Activated naive CD8-positive, alpha-beta T cell treated with anti-CD3 and anti-CD28 coated beads, Interleukin-2, amount 10 ng/mL, durations not matched to agents 7 days and 5 days (primary cell): ENCODE measurements at regions not wholly inside any gene's neighbourhood (a gene's known extent, or its start where the extent isn't known, plus 50 kb on each side); places are given as distances from the start of the nearest gene placed in this dataset.
"Not testable (repeated sequence)": the region's sequence is repeated elsewhere in the genome, so short reads cannot be mapped to it uniquely, and the experiment has no call there.

Experiments used
- ATAC-seq: fragments of 150-1000 bp; cut with Tn5 transposase; one replicate; pipeline ENCODE4 v1.10.0; 2021; ENCODE audit warnings: low read depth, moderate library complexity
- POLR2A ChIA-PET: fragments of 350-600 bp; sonication (Branson Sonifier 250); formaldehyde crosslinking; loops from one replicate; lab custom pipeline; 2021; ENCODE audit warnings: antibody characterized with exemption; lab: Charles Lee
- DNase-seq: peaks from one replicate; pipeline ENCODE4 v3.0.0; 2021
- H3K27ac Mint-ChIP-seq: one replicate; pipeline ENCODE4 v1.8.0; 2022; ENCODE audit warnings: mild to moderate bottlenecking, mixed read lengths
- H3K27me3 Mint-ChIP-seq: one replicate; pipeline ENCODE4 v1.8.0; 2022; ENCODE audit warnings: mild to moderate bottlenecking, moderate library complexity, mixed read lengths
- H3K36me3 Mint-ChIP-seq: one replicate; pipeline ENCODE4 v1.8.0; 2021; ENCODE audit warnings: mild to moderate bottlenecking, mixed read lengths
- H3K4me1 Mint-ChIP-seq: one replicate; pipeline ENCODE4 v1.8.0; 2021; ENCODE audit warnings: mixed read lengths
- H3K4me3 Mint-ChIP-seq: one replicate; pipeline ENCODE4 v1.8.0; 2022; ENCODE audit warnings: mild to moderate bottlenecking, moderate library complexity, mixed read lengths
- H3K9me3 Mint-ChIP-seq: one replicate; pipeline ENCODE4 v1.8.0; 2021; ENCODE audit warnings: mixed read lengths

GRCh38 chr17:74117999-74118421 is 85.5 kb upstream of the RPL38 start:
- H3K4me3 Mint-ChIP-seq, result no peak overlapping the region
- no peaks in the 10 kb centered on the region for H3K36me3 Mint-ChIP-seq
- DNase-seq (no peak), ATAC-seq (no peak)
- no peaks in the 10 kb centered on the region for H3K4me1 Mint-ChIP-seq
- peaks cover 2% of the 10 kb centered on the region for H3K9me3 Mint-ChIP-seq
- POLR2A ChIA-PET, result no interaction called here
- peaks cover 19% of the 10 kb centered on the region for H3K27me3 Mint-ChIP-seq
- H3K27ac Mint-ChIP-seq, result no peak overlapping the region

DNA sequence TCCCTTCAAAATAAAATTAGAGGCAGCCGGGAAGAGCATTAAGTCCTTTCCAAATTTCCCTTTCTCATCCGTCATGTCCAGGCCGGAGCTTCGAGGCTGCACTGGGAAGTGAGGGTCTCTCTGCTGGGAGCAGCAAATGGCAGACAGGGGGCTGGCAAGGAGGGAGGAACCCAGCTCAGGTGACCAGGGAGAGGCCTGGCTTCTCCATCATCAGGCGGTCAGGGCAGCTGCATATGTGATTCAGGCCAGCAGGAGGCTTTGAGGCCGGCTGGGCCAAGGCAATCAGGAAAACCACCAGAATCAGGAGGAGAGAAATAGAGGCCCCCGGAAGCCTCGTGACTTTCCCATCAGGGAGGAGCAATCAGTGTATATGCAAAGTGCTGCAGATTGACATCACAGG is 85.0 kb upstream of the RPL38 start:
- H3K9me3 Mint-ChIP-seq, result peaks cover 2% of the 10 kb centered on the region
- POLR2A ChIA-PET, result no interaction called here
- H3K27me3 Mint-ChIP-seq, result peaks cover 19% of the 10 kb centered on the region
- no peak for ATAC-seq
- DNase-seq, result no peak
- no peaks in the 10 kb centered on the region for H3K36me3 Mint-ChIP-seq
- H3K27ac Mint-ChIP-seq, result no peak overlapping the region
- H3K4me3 Mint-ChIP-seq, result no peak overlapping the region
- no peaks in the 10 kb centered on the region for H3K4me1 Mint-ChIP-seq

DNA sequence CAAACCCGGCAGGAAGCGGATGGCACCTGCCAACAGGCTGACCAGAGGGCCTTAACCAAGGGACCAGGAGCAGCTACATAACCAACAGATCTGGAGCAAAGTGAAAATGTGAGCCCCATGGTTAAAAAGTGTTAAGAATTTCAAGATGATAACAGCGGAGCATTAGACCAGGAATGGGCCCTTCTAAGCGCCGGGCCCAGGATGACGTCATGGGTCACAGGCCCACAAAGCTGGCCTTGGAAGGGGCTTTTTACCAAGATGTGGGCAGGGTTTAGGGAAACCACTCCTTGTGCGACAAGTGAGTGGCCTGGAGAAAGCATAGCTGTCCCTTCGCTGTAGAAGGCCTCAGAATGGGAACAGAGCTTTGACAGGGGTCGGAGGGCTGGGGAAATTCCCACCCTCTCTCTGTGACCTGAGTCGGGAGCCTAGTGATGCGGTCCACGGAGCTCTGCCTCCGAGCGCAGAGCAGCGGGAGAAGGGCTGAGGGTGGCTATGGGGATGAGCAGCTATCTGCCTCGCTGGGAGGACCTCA is 84.4 kb upstream of the RPL38 start:
- H3K36me3 Mint-ChIP-seq, result no peaks in the 10 kb centered on the region
- no peak for DNase-seq
- H3K27me3 Mint-ChIP-seq, result peaks cover 19% of the 10 kb centered on the region
- POLR2A ChIA-PET, result no interaction called here
- no peaks in the 10 kb centered on the region for H3K4me1 Mint-ChIP-seq
- no peak overlapping the region for H3K4me3 Mint-ChIP-seq
- ATAC-seq, result no peak
- peaks cover 2% of the 10 kb centered on the region for H3K9me3 Mint-ChIP-seq
- no peak overlapping the region for H3K27ac Mint-ChIP-seq

- Mint-ChIP-seq H3K4me3 (no peak overlapping the region), H3K9me3 (peaks cover 2% of the 10 kb centered on the region), H3K27ac (no peak overlapping the region), H3K36me3 (no peaks in the 10 kb centered on the region), H3K27me3 (peaks cover 19% of the 10 kb centered on the region), H3K4me1 (no peaks in the 10 kb centered on the region)
- no peak for DNase-seq
- ATAC-seq, result no peak
- POLR2A ChIA-PET, result no interaction called here
Observed at GRCh38 chr17:74119965-74120364, 83.5 kb upstream of the RPL38 start.

GRCh38 chr17:74123350-74123749 is 80.1 kb upstream of the RPL38 start:
- POLR2A ChIA-PET, result no interaction called here
- Mint-ChIP-seq H3K27ac (no peak overlapping the region), H3K27me3 (peaks cover 12% of the 10 kb centered on the region), H3K4me3 (no peak overlapping the region), H3K4me1 (no peaks in the 10 kb centered on the region), H3K36me3 (no peaks in the 10 kb centered on the region), H3K9me3 (peaks cover 2% of the 10 kb centered on the region)
- ATAC-seq, result no peak
- DNase-seq, result no peak

- POLR2A ChIA-PET, result no interaction called here
- DNase-seq, result no peak
- no peak for ATAC-seq
- no peak overlapping the region for H3K4me3 Mint-ChIP-seq
- H3K9me3 Mint-ChIP-seq, result peaks cover 2% of the 10 kb centered on the region
- no peak overlapping the region for H3K27ac Mint-ChIP-seq
- peaks cover 11% of the 10 kb centered on the region for H3K27me3 Mint-ChIP-seq
- no peaks in the 10 kb centered on the region for H3K4me1 Mint-ChIP-seq
- H3K36me3 Mint-ChIP-seq, result no peaks in the 10 kb centered on the region
Observed at GRCh38 chr17:74123866-74124444, 79.5 kb upstream of the RPL38 start.

- POLR2A ChIA-PET, result no interaction called here
- Mint-ChIP-seq H3K4me3 (no peak overlapping the region), H3K36me3 (no peaks in the 10 kb centered on the region), H3K4me1 (no peaks in the 10 kb centered on the region), H3K27me3 (peaks cover 11% of the 10 kb centered on the region), H3K27ac (no peak overlapping the region), H3K9me3 (peaks cover 2% of the 10 kb centered on the region)
- ATAC-seq, result no peak
- no peak for DNase-seq
Observed at GRCh38 chr17:74125156-74125555, 78.3 kb upstream of the RPL38 start.

DNA sequence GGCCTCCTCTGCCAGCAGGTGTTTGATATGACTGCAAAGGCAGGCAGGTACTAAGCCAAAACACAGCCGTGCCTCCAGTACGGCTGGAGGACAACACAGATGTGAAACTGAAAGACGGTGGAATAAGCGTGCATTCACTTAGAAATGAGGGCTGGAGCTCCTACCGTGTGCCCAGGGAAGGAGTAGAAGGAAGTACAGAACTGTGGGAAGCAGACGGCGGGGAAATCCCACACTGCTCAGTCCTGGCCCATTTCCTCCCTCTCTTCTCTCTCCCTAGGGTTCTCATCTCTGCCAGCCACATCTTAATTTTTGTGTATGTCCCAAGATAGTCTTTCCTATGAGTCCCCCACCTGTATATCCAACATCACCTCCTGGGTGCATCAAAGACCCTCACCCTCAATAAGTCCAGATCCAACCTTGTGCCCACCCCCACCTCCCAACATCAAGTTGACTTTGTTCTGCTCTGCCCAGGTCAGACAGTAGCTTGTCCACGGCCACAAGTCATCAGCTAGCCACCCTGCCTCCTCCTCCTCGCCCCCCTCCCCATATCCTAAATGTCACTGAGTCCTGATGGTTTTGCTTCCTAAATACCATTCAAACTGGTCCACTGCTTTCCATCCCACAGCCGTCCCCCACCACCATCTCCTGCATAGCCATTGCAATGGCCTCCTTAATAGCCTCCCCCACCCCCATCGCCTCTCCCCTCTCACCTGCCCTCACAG is 77.1 kb upstream of the RPL38 start:
- DNase-seq (no peak), ATAC-seq (no peak)
- H3K4me1 Mint-ChIP-seq, result no peaks in the 10 kb centered on the region
- peaks cover 2% of the 10 kb centered on the region for H3K9me3 Mint-ChIP-seq
- no peak overlapping the region for H3K4me3 Mint-ChIP-seq
- H3K27ac Mint-ChIP-seq, result no peak overlapping the region
- no peaks in the 10 kb centered on the region for H3K36me3 Mint-ChIP-seq
- POLR2A ChIA-PET, result no interaction called here
- H3K27me3 Mint-ChIP-seq, result peaks cover 6% of the 10 kb centered on the region

- POLR2A ChIA-PET, result no interaction called here
- Mint-ChIP-seq H3K9me3 (no peaks in the 10 kb centered on the region), H3K4me1 (no peaks in the 10 kb centered on the region), H3K27ac (no peak overlapping the region), H3K36me3 (no peaks in the 10 kb centered on the region), H3K4me3 (no peak overlapping the region), H3K27me3 (peaks cover 11% of the 10 kb centered on the region)
- no peak for DNase-seq
- no peak for ATAC-seq
Observed at GRCh38 chr17:74126959-74127358, 76.5 kb upstream of the RPL38 start.

DNA sequence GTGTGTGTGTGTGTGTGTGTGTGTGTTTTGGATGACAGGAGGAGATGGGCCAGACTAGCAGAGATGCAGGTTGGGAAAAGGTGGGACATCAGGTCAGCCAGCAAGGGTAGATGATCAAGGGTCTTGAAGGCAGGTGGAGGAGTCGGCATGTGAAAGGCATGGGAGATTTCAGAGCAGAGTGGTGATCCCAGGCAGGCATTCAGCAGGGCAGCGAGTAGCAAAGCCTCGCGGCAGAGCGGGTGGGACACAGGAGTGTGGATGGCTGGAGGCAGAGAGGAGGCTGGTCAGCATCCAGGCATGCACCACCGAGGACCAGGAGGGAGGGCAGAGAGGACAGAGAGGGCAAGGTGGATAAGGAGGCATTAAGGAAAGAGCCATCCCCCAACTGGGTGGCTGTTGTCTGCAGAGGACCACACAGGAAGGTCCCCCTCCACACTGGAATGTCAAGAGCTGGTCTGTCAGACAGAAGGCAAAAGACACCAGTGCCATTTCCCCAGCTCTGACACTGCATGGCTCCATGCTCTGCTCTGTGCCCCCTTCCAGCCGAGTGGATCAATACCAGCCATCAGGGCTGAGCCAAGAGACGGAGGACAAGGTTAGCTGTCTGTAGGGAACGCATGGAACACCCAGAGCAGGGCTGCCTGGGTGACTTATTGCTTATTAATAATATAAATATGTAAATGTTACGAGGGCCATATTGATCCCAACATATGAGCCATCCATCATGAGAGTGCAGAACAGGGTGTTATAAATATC is 74.8 kb upstream of the RPL38 start:
- H3K27ac Mint-ChIP-seq, result peak overlapping the region; percentile 3
- no peaks in the 10 kb centered on the region for H3K36me3 Mint-ChIP-seq
- no peaks in the 10 kb centered on the region for H3K4me1 Mint-ChIP-seq
- peaks cover 14% of the 10 kb centered on the region for H3K27me3 Mint-ChIP-seq
- no peak for ATAC-seq
- H3K4me3 Mint-ChIP-seq, result no peak overlapping the region
- DNase-seq, result no peak
- no peaks in the 10 kb centered on the region for H3K9me3 Mint-ChIP-seq
- POLR2A ChIA-PET, result no interaction called here

DNA sequence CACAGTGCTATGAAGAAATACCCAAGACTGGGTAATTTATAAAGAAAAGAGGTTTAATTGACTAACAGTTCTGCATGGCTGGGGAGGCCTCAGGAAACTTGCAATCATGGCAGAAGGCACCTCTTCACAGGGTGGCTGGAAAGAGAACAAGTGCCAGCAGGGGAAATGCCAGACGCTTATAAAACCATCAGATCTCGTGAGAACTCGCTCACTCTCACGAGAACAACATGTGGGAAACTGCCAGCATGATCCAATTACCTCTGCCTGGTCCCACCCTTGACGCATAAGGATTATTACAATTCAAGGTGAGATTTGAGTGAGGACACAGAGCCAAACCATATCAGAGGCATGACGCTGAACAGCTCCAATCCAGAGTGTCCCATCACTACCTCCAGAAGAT is 73.7 kb upstream of the RPL38 start:
- ATAC-seq, POLR2A ChIA-PET, H3K4me1 Mint-ChIP-seq, H3K4me3 Mint-ChIP-seq, DNase-seq, H3K9me3 Mint-ChIP-seq, H3K36me3 Mint-ChIP-seq, H3K27ac Mint-ChIP-seq: not testable (repeated sequence)
- H3K27me3 Mint-ChIP-seq, result peaks cover 17% of the 10 kb centered on the region

- Mint-ChIP-seq H3K27me3 (peaks cover 17% of the 10 kb centered on the region), H3K27ac (no peak overlapping the region), H3K4me3 (no peak overlapping the region), H3K4me1 (no peaks in the 10 kb centered on the region), H3K36me3 (no peaks in the 10 kb centered on the region), H3K9me3 (no peaks in the 10 kb centered on the region)
- DNase-seq (no peak), ATAC-seq (no peak)
- POLR2A ChIA-PET, result no interaction called here
Observed at GRCh38 chr17:74130276-74130675, 73.2 kb upstream of the RPL38 start.

DNA sequence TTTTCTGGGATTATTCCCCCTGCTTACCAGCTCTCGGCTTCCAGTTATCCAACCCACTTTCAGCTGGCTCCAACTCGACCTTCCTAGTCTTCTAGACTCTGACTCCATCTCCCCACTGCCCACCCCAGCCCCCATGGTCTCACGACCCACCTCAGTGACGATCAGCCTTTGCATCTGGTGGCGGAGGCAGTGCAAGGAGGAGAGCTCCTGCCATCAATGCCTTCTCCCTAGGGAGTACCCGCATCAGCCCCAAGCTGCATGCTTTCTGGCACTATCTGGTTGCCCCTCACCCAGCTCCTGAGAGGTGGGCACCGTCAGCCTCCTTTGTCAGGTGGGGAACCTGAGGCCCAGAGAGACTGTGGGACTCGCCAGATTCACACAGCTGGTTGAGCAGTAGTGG is 72.6 kb upstream of the RPL38 start:
- Mint-ChIP-seq H3K27me3 (peaks cover 14% of the 10 kb centered on the region), H3K27ac (no peak overlapping the region), H3K36me3 (no peaks in the 10 kb centered on the region), H3K4me1 (no peaks in the 10 kb centered on the region), H3K4me3 (no peak overlapping the region), H3K9me3 (no peaks in the 10 kb centered on the region)
- DNase-seq, result no peak
- POLR2A ChIA-PET, result no interaction called here
- ATAC-seq, result no peak

DNA sequence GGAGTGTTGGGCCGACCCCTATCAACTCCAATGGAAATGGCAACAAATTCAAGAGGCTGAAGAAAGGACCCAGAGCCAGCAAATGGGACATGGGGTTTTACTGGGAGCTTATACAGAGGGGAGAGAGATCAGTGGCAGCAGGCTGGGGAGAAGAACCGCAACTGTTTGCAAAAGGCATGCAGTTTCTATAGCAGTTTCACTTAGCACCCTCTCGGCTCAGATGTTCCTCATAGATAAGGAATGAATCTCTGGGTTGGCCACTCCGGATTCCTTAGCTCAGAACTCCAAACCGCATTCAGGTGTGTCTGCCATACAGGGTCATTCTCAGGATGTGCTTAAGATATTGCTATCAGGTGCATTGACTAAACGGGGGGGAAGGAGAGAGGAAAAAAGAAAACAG is 71.1 kb upstream of the RPL38 start:
- H3K4me3 Mint-ChIP-seq, result no peak overlapping the region
- no peaks in the 10 kb centered on the region for H3K4me1 Mint-ChIP-seq
- H3K27ac Mint-ChIP-seq, result no peak overlapping the region
- no peaks in the 10 kb centered on the region for H3K36me3 Mint-ChIP-seq
- DNase-seq, result no peak
- peaks cover 17% of the 10 kb centered on the region for H3K27me3 Mint-ChIP-seq
- POLR2A ChIA-PET, result no interaction called here
- no peak for ATAC-seq
- no peaks in the 10 kb centered on the region for H3K9me3 Mint-ChIP-seq
